ENCODE measurements at regions not wholly inside any gene's neighbourhood (a gene's known extent, or its start where the extent isn't known, plus 50 kb on each side); places are given as distances from the start of the nearest gene placed in this dataset.

- no peak overlapping the region for H3K4me3 ChIP-seq
- no peak for TF ChIP-seq CTCF (IDR thresholded peaks at IDR 0.05)
- no peaks in the 10 kb centered on the region for H3K27me3 ChIP-seq
- no peak for DNase-seq
- no peak overlapping the region for H3K9ac ChIP-seq (ENCODE audit: low read depth in 2 of 2, low read length in 2 of 2)
- no peaks in the 10 kb centered on the region for H3K9me3 ChIP-seq
- no peaks in the 10 kb centered on the region for H3K36me3 ChIP-seq
- intact Hi-C loops (cut with DNase I) = no loop called here
- H3K4me1 ChIP-seq = no peaks in the 10 kb centered on the region
- no peak overlapping the region for H3K27ac ChIP-seq
These were observed 64.8 kb upstream of the NRSN1 start for GRCh38 chr6:24060982-24061754.

- no peak overlapping the region for H3K4me3 ChIP-seq
- H3K4me1 ChIP-seq = no peaks in the 10 kb centered on the region
- no peaks in the 10 kb centered on the region for H3K9me3 ChIP-seq
- TF ChIP-seq CTCF (IDR thresholded peaks at IDR 0.05) = no peak
- intact Hi-C loops (cut with DNase I) = no loop called here
- H3K36me3 ChIP-seq = no peaks in the 10 kb centered on the region
- DNase-seq = no peak
- H3K9ac ChIP-seq (ENCODE audit: low read depth in 2 of 2, low read length in 2 of 2) = no peak overlapping the region
- no peak overlapping the region for H3K27ac ChIP-seq
- no peaks in the 10 kb centered on the region for H3K27me3 ChIP-seq
These were observed 61.9 kb upstream of the NRSN1 start for GRCh38 chr6:24064106-24064505.

GRCh38 chr6:24064832-24065231 lies 61.2 kb upstream of the NRSN1 start:
- H3K4me3 ChIP-seq = no peak overlapping the region
- no peaks in the 10 kb centered on the region for H3K36me3 ChIP-seq
- H3K27me3 ChIP-seq = no peaks in the 10 kb centered on the region
- no peaks in the 10 kb centered on the region for H3K9me3 ChIP-seq
- H3K27ac ChIP-seq = no peak overlapping the region
- no peak for DNase-seq
- no peak for TF ChIP-seq CTCF (IDR thresholded peaks at IDR 0.05)
- H3K4me1 ChIP-seq = no peaks in the 10 kb centered on the region
- intact Hi-C loops (cut with DNase I) = loop anchor here (5.0 kb wide), 2 partner anchors 142 to 207 kb away; no protein-coding TSS in a partner anchor
- no peak overlapping the region for H3K9ac ChIP-seq (ENCODE audit: low read depth in 2 of 2, low read length in 2 of 2)

- no peak overlapping the region for H3K9ac ChIP-seq (ENCODE audit: low read depth in 2 of 2, low read length in 2 of 2)
- no peak for TF ChIP-seq CTCF (IDR thresholded peaks at IDR 0.05)
- DNase-seq = no peak
- H3K27ac ChIP-seq = no peak overlapping the region
- H3K27me3 ChIP-seq = no peaks in the 10 kb centered on the region
- no peaks in the 10 kb centered on the region for H3K4me1 ChIP-seq
- no peaks in the 10 kb centered on the region for H3K36me3 ChIP-seq
- no peak overlapping the region for H3K4me3 ChIP-seq
- H3K9me3 ChIP-seq = no peaks in the 10 kb centered on the region
- intact Hi-C loops (cut with DNase I) = loop anchor here (5.0 kb wide), 2 partner anchors 138 to 203 kb away; no protein-coding TSS in a partner anchor
These were observed 56.5 kb upstream of the NRSN1 start for GRCh38 chr6:24069526-24069925.

GRCh38 chr6:24072038-24072746 lies 53.8 kb upstream of the NRSN1 start:
- no peak overlapping the region for H3K4me3 ChIP-seq
- no peaks in the 10 kb centered on the region for H3K9me3 ChIP-seq
- H3K27ac ChIP-seq = no peak overlapping the region
- intact Hi-C loops (cut with DNase I) = no loop called here
- no peak for DNase-seq
- H3K27me3 ChIP-seq = no peaks in the 10 kb centered on the region
- no peak overlapping the region for H3K9ac ChIP-seq (ENCODE audit: low read depth in 2 of 2, low read length in 2 of 2)
- no peaks in the 10 kb centered on the region for H3K36me3 ChIP-seq
- no peaks in the 10 kb centered on the region for H3K4me1 ChIP-seq
- TF ChIP-seq CTCF (IDR thresholded peaks at IDR 0.05) = no peak
